H1 (cell line): ENCODE measurements at regions not wholly inside any gene's neighbourhood (a gene's known extent, or its start where the extent isn't known, plus 50 kb on each side); places are given as distances from the start of the nearest gene placed in this dataset.

Experiments
- CTCF ChIA-PET: fragments of 300-600 bp; sonication (Branson Sonifier 250); formaldehyde crosslinking; loops from one replicate; lab custom pipeline; 2021; ENCODE audit not compliant: partially characterized antibody; lab: Charles Lee
- POLR2A ChIA-PET: fragments of 300-600 bp; sonication (Branson Sonifier 250); formaldehyde crosslinking; loops from one replicate; lab custom pipeline; 2021; ENCODE audit warnings: inconsistent platforms; ENCODE audit not compliant: partially characterized antibody; lab: Charles Lee
- DNase-seq, 2 experiments: peaks; one replicate each; pipeline versions ENCODE4 v3.0.0 to v3.0.0-alpha.2; 2010 to 2022; ENCODE audit warnings: low spot score in 2 of 2, low read depth in 1 of 2, mixed read lengths in 1 of 2
- FAIRE-seq: peaks from 2 replicates; lab custom pipeline; 2011; peaks lifted over from hg19 to GRCh38; lab: Jason Lieb, UNC
- H2AFZ ChIP-seq: 2 replicates; pipeline ENCODE4 v1.8.1; 2012; ENCODE audit warnings: low read length, inconsistent platforms
- H2AK5ac ChIP-seq: 2 replicates; pipeline ENCODE4 v1.6.1; 2013; ENCODE audit warnings: low read depth, low read length
- H2BK120ac ChIP-seq: replicated peaks from 2 replicates; pipeline ENCODE3; 2013; ENCODE audit warnings: low read depth, low read length, inconsistent platforms
- H2BK12ac ChIP-seq: 2 replicates; pipeline ENCODE4 v1.6.1; 2013; ENCODE audit warnings: low read depth, low read length
- H2BK15ac ChIP-seq: 2 replicates; pipeline ENCODE4 v1.6.1; 2013; ENCODE audit warnings: low read length
- H2BK20ac ChIP-seq: 2 replicates; pipeline ENCODE4 v1.6.1; 2013; ENCODE audit warnings: low read length
- H2BK5ac ChIP-seq: 2 replicates; pipeline ENCODE4 v1.6.1; 2013; ENCODE audit warnings: low read depth, low read length
- H3K14ac ChIP-seq: 2 replicates; pipeline ENCODE4 v1.6.1; 2013; ENCODE audit warnings: inconsistent platforms; ENCODE audit not compliant: insufficient read length
- H3K18ac ChIP-seq: 2 replicates; pipeline ENCODE4 v1.6.1; 2013; ENCODE audit warnings: low read length; ENCODE audit errors: extremely low read depth
- H3K23ac ChIP-seq: 2 replicates; pipeline ENCODE4 v1.6.1; 2013; ENCODE audit warnings: inconsistent platforms; ENCODE audit not compliant: insufficient read length
- H3K23me2 ChIP-seq: 2 replicates; pipeline ENCODE4 v1.6.1; 2013; ENCODE audit warnings: low read depth, low read length
- H3K27ac ChIP-seq: 2 replicates; pipeline ENCODE4 v1.6.1; 2011; ENCODE audit warnings: low read depth, low read length, inconsistent platforms
- H3K27me3 ChIP-seq, 4 experiments: replicated peaks in 1 of 4; 1 replicate in 1 of 4; 2 replicates in 3 of 4; pipeline versions ENCODE4 v1.6.1 to v1.8.1; 2011 to 2013; ENCODE audit warnings: low read length in 3 of 4, mild to moderate bottlenecking in 3 of 4, inconsistent platforms in 2 of 4, mixed read lengths in 2 of 4, moderate library complexity in 1 of 4; ENCODE audit not compliant: control insufficient read depth in 3 of 4, insufficient read depth in 3 of 4; ENCODE audit errors: extremely low read depth in 1 of 4
- H3K36me3 ChIP-seq, 4 experiments: 2 replicates each; pipeline versions ENCODE4 v1.6.1 to v1.8.1; 2011 to 2013; ENCODE audit warnings: mild to moderate bottlenecking in 4 of 4, low read length in 3 of 4, moderate library complexity in 2 of 4, control low read depth in 1 of 4, inconsistent platforms in 1 of 4; ENCODE audit not compliant: insufficient read depth in 4 of 4, control insufficient read depth in 2 of 4
- H3K4ac ChIP-seq: replicated peaks from 2 replicates; pipeline ENCODE3; 2013; ENCODE audit warnings: low read length, low read depth, mixed read lengths, inconsistent platforms; ENCODE audit not compliant: insufficient read length
- H3K4me1 ChIP-seq, 4 experiments: replicated peaks in 1 of 4; 1 replicate in 1 of 4; 2 replicates in 3 of 4; pipeline versions ENCODE4 v1.6.1 to v1.8.1; 2011 to 2013; ENCODE audit warnings: low read length in 3 of 4, inconsistent platforms in 2 of 4, mixed read lengths in 1 of 4; ENCODE audit not compliant: insufficient read depth in 4 of 4, control insufficient read depth in 3 of 4
- H3K4me2 ChIP-seq, 2 experiments: 2 replicates each; pipeline versions ENCODE4 v1.6.1 to v1.8.1; 2011 to 2013; ENCODE audit warnings: low read depth in 2 of 2, low read length in 2 of 2, control low read depth in 1 of 2, inconsistent platforms in 1 of 2, mild to moderate bottlenecking in 1 of 2; ENCODE audit not compliant: insufficient read depth in 1 of 2
- H3K4me3 ChIP-seq, 4 experiments: fragments of 200-600, 300-600 bp in 1 of 4; sonication (generic), shearing (Covaris generic), sonication (Bioruptor Twin) in 1 of 4; 2 replicates each; pipeline versions ENCODE4 v1.5.1 to v1.8.1; 2011 to 2016; ENCODE audit warnings: low read length in 4 of 4, low read depth in 3 of 4, control low read depth in 2 of 4, inconsistent platforms in 2 of 4, mild to moderate bottlenecking in 2 of 4, mixed read lengths in 1 of 4, moderate library complexity in 1 of 4; ENCODE audit not compliant: insufficient read depth in 2 of 4; ENCODE audit errors: extremely low read depth in 1 of 4
- H3K56ac ChIP-seq: replicated peaks from 2 replicates; pipeline ENCODE3; 2013; ENCODE audit warnings: low read depth, mild to moderate bottlenecking, mixed read lengths, low read length, inconsistent platforms; ENCODE audit not compliant: insufficient read length
- H3K79me1 ChIP-seq: 2 replicates; pipeline ENCODE4 v1.6.1; 2013; ENCODE audit warnings: low read depth, low read length, control low read depth
- H3K79me2 ChIP-seq, 2 experiments: 2 replicates each; pipeline versions ENCODE4 v1.6.1 to v1.8.1; 2012 to 2013; ENCODE audit warnings: low read length in 2 of 2, mild to moderate bottlenecking in 2 of 2, inconsistent platforms in 1 of 2; ENCODE audit not compliant: insufficient read depth in 2 of 2, control insufficient read depth in 1 of 2
- H3K9ac ChIP-seq, 4 experiments: replicated peaks in 1 of 4; 1 replicate in 1 of 4; 2 replicates in 3 of 4; pipeline versions ENCODE4 v1.6.1 to v1.8.1; 2011 to 2013; ENCODE audit warnings: low read depth in 3 of 4, low read length in 3 of 4, control low read depth in 2 of 4, mild to moderate bottlenecking in 2 of 4, moderate library complexity in 2 of 4, inconsistent platforms in 1 of 4; ENCODE audit errors: extremely low read depth in 1 of 4
- H3K9me3 ChIP-seq, 2 experiments: 2 replicates each; pipeline versions ENCODE4 v1.6.1 to v1.8.1; 2012 to 2013; ENCODE audit warnings: mild to moderate bottlenecking in 2 of 2, moderate library complexity in 2 of 2, control low read depth in 1 of 2, inconsistent platforms in 1 of 2, low read depth in 1 of 2, low read length in 1 of 2, mixed read lengths in 1 of 2; ENCODE audit not compliant: insufficient read depth in 2 of 2
- H4K20me1 ChIP-seq, 2 experiments: replicated peaks in 1 of 2; 2 replicates each; pipeline versions ENCODE3 to v1.8.1; 2011 to 2013; ENCODE audit warnings: inconsistent platforms in 2 of 2, low read length in 2 of 2, mild to moderate bottlenecking in 1 of 2; ENCODE audit not compliant: insufficient read depth in 2 of 2, control insufficient read depth in 1 of 2
- H4K5ac ChIP-seq: 2 replicates; pipeline ENCODE4 v1.6.1; 2013; ENCODE audit warnings: low read length, low read depth, mixed read lengths, inconsistent platforms; ENCODE audit not compliant: insufficient read length
- H4K8ac ChIP-seq: 2 replicates; pipeline ENCODE4 v1.8.0; 2013; ENCODE audit warnings: mild to moderate bottlenecking, moderate library complexity, low read length, inconsistent platforms; ENCODE audit not compliant: insufficient read depth; ENCODE audit errors: extremely low read depth
- H4K91ac ChIP-seq: replicated peaks from 2 replicates; pipeline ENCODE3; 2013; ENCODE audit warnings: low read length, mixed read lengths, inconsistent platforms; ENCODE audit not compliant: insufficient read length
- ATF3 ChIP-seq: IDR thresholded peaks from 2 replicates; pipeline ENCODE4 v1.6.1; 2011; ENCODE audit warnings: low read depth, mild to moderate bottlenecking, low read length; ENCODE audit not compliant: insufficient read depth
- BACH1 ChIP-seq: IDR thresholded peaks from 2 replicates; pipeline ENCODE4 v1.6.1; 2012; ENCODE audit warnings: low read length, improper control_type of control experiment
- BRCA1 ChIP-seq: IDR thresholded peaks from 2 replicates; pipeline ENCODE4 v1.6.1; 2012; ENCODE audit warnings: low read depth, low read length, improper control_type of control experiment
- CBX5 ChIP-seq: fragments of 300-800, 300-1000 bp; sonication (generic); IDR thresholded peaks from 2 replicates; pipeline ENCODE4 v1.7.1; 2016; ENCODE audit warnings: antibody characterized with exemption, low read length, low read depth
- CREB1 ChIP-seq: IDR thresholded peaks from 2 replicates; pipeline ENCODE4 v1.6.1; 2012; ENCODE audit warnings: inconsistent platforms
- E2F6 ChIP-seq: IDR thresholded peaks from 2 replicates; pipeline ENCODE4 v1.6.1; 2012; ENCODE audit warnings: inconsistent platforms
- EP300 ChIP-seq, 2 experiments: IDR thresholded peaks; 1 replicate in 1 of 2; 2 replicates in 1 of 2; pipeline ENCODE4 v1.6.1; 2011 to 2012; ENCODE audit warnings: low read depth in 2 of 2, low read length in 2 of 2, mild to moderate bottlenecking in 2 of 2, borderline replicate concordance in 1 of 2, inconsistent platforms in 1 of 2, moderate library complexity in 1 of 2
- EZH2 ChIP-seq: fragments of 200-600 bp; sonication (generic); IDR thresholded peaks from 2 replicates; pipeline ENCODE4 v1.7.1; 2012; ENCODE audit warnings: low read depth, mild to moderate bottlenecking, moderate library complexity, low read length, inconsistent platforms; ENCODE audit not compliant: severe bottlenecking
- GABPA ChIP-seq: IDR thresholded peaks from 2 replicates; pipeline ENCODE4 v1.6.1; 2011; ENCODE audit warnings: mild to moderate bottlenecking, low read length, moderate library complexity, borderline replicate concordance; ENCODE audit not compliant: insufficient read depth
- NANOG ChIP-seq: IDR thresholded peaks from 2 replicates; pipeline ENCODE4 v1.6.1; 2011; ENCODE audit warnings: low read length, low read depth, mild to moderate bottlenecking, inconsistent platforms; ENCODE audit not compliant: insufficient read depth, poor library complexity, severe bottlenecking
- RNF2 ChIP-seq: fragments of 200-900, 300-1000 bp; sonication (generic); IDR thresholded peaks from 2 replicates; pipeline ENCODE4 v1.7.1; 2016; ENCODE audit warnings: borderline replicate concordance, low read depth, mild to moderate bottlenecking, antibody characterized with exemption, low read length; ENCODE audit not compliant: poor library complexity, severe bottlenecking; ENCODE audit errors: missing control alignments
- SP2 ChIP-seq: IDR thresholded peaks from 2 replicates; pipeline ENCODE4 v1.6.1; 2012; ENCODE audit warnings: mild to moderate bottlenecking, low read length, inconsistent platforms
- WGBS, 2 experiments: shearing (Covaris generic) in 1 of 2; methylation state at CpG; one replicate each; pipeline versions ENCODE4 v1.1.6 to v1.1.7; 2013 to 2015; ENCODE audit warnings: low lambda C conversion rate in 2 of 2, mixed read lengths in 2 of 2, inconsistent platforms in 1 of 2, low coverage in 1 of 2, missing lambda C conversion rate in 1 of 2; ENCODE audit not compliant: insufficient replicate concordance in 2 of 2, insufficient coverage in 1 of 2, insufficient read length in 1 of 2; ENCODE audit errors: extremely low coverage in 1 of 2, missing lambda C conversion rate in 1 of 2; 5-methylcytosine and 5-hydroxymethylcytosine counted together

GRCh38 chr7:138173548-138173947 is 97.3 kb downstream of the AKR1D1 start:
- Histone ChIP-seq H4K20me1 (no peaks in the 10 kb centered on the region), H3K36me3 (no peaks in the 10 kb centered on the region), H3K79me1 (no peaks in the 10 kb centered on the region), H3K4me1 (peaks cover 6 to 14% (median 12%) of the 10 kb centered on the region in 4 experiments; a peak in 6 of 7 replicates), H3K27ac (no peak overlapping the region), H2BK15ac (no peak overlapping the region), H3K4ac (no peak overlapping the region), H3K4me2 (no peak overlapping the region), H2BK120ac (no peak overlapping the region), H3K56ac (no peak overlapping the region), H3K27me3 (no peaks in the 10 kb centered on the region), H3K79me2 (no peaks in the 10 kb centered on the region), H4K8ac (no peak overlapping the region), H3K23me2 (no peaks in the 10 kb centered on the region), H2BK5ac (no peak overlapping the region; the same call in 1 of the 2 replicates), H2BK20ac (peak overlapping the region; percentile 95), H3K9ac (no peak overlapping the region), H4K91ac (peak overlapping the region; percentile 3), H3K14ac (no peak overlapping the region), H2AFZ (no peak overlapping the region), H4K5ac (no peak overlapping the region), H2AK5ac (peak overlapping the region; percentile 18; the same call in 1 of the 2 replicates), H3K4me3 (no peak overlapping the region), H2BK12ac (peak overlapping the region; percentile 11; the same call in 1 of the 2 replicates), H3K18ac (no peak overlapping the region; the same call in 1 of the 2 replicates), H3K23ac (no peak overlapping the region), H3K9me3 (peaks cover 6% of the 10 kb centered on the region in 2 experiments; a peak in 3 of 4 replicates)
- DNase-seq: no peak
- peak; percentile 7 for FAIRE-seq
- 95% methylated on average over 3 of the region's 3 CpGs; no CpG with 5 or more reads in 1 of the 2 experiments for WGBS, 2 experiments
- CTCF ChIA-PET: no interaction called here
- POLR2A ChIA-PET: interaction anchor here (0.8 kb wide), 1 partner anchor 285 kb away, joined by 3 read pairs; no protein-coding TSS in a partner anchor
- TF ChIP-seq CREB1 (no peak), ATF3 (no peak), CBX5 (no peak), GABPA (no peak), EZH2 (no peak), BRCA1 (no peak), NANOG (no peak), E2F6 (no peak), SP2 (no peak), RNF2 (no peak), BACH1 (no peak), EP300 (IDR thresholded peaks at IDR 0.05; ENCODE audit: borderline replicate concordance in 1 of 2, low read depth in 2 of 2, low read length in 2 of 2) (no peak)
